Mammary epithelial cell (primary cell): ENCODE measurements at regions not wholly inside any gene's neighbourhood (a gene's known extent, or its start where the extent isn't known, plus 50 kb on each side); places are given as distances from the start of the nearest gene placed in this dataset.

ENCODE experiments used
- CTCF ChIP-seq, 2 donors: IDR thresholded peaks in 1 of 2; conservative IDR thresholded peaks in 1 of 2; 2 replicates each; pipeline ENCODE4 v1.5.1; 2011 to 2012; ENCODE audit warnings: inconsistent platforms in 2 of 2, low read length in 2 of 2, mild to moderate bottlenecking in 2 of 2, control low read depth in 1 of 2, low read depth in 1 of 2; ENCODE audit not compliant: insufficient read depth in 1 of 2; ENCODE audit errors: extremely low read depth in 1 of 2
- EZH2 ChIP-seq: IDR thresholded peaks from 2 replicates; pipeline ENCODE4 v1.6.1; 2012; ENCODE audit warnings: low read length, inconsistent platforms, borderline replicate concordance

- no peak for TF ChIP-seq CTCF (conservative IDR thresholded peaks at IDR 0.05 in 1 of 2, IDR thresholded peaks at IDR 0.05 in 1 of 2; ENCODE audit: extremely low read depth in 1 of 2, insufficient read depth in 1 of 2, low read depth in 1 of 2, low read length in 2 of 2)
- TF ChIP-seq EZH2, result no peak
Observed at GRCh38 chr6:76814496-76815458, 648.5 kb downstream of the HTR1B start.
